ENCODE measurements at regions not wholly inside any gene's neighbourhood (a gene's known extent, or its start where the extent isn't known, plus 50 kb on each side); places are given as distances from the start of the nearest gene placed in this dataset.

- no peak for TF ChIP-seq CTCF (IDR thresholded peaks at IDR 0.05)
- no peak for TF ChIP-seq POLR2A (IDR thresholded peaks at IDR 0.05)
These were observed 905.6 kb upstream of the GHITM start for GRCh38 chr10:83233691-83234090.

Measured in thyroid gland (tissue), 4 donors.